ENCODE measurements at regions not wholly inside any gene's neighbourhood (a gene's known extent, or its start where the extent isn't known, plus 50 kb on each side); places are given as distances from the start of the nearest gene placed in this dataset.
A peak's percentile ranks its signal among the peaks of the same experiment; 100 is the strongest.

- H3K4me2 ChIP-seq (ENCODE audit: extremely low read depth, insufficient read depth, low read length), result no peak overlapping the region
- DNase-seq (ENCODE audit: low read depth in 2 of 2), result peak in 1 of 2 donors; percentile 75
- no peaks in the 10 kb centered on the region for H3K36me3 ChIP-seq (ENCODE audit: control insufficient read depth, insufficient read depth, low read length)
- TF ChIP-seq EZH2 (IDR thresholded peaks at IDR 0.05; ENCODE audit: low read length, missing control alignments), result no peak
- TF ChIP-seq, protein P1, sequence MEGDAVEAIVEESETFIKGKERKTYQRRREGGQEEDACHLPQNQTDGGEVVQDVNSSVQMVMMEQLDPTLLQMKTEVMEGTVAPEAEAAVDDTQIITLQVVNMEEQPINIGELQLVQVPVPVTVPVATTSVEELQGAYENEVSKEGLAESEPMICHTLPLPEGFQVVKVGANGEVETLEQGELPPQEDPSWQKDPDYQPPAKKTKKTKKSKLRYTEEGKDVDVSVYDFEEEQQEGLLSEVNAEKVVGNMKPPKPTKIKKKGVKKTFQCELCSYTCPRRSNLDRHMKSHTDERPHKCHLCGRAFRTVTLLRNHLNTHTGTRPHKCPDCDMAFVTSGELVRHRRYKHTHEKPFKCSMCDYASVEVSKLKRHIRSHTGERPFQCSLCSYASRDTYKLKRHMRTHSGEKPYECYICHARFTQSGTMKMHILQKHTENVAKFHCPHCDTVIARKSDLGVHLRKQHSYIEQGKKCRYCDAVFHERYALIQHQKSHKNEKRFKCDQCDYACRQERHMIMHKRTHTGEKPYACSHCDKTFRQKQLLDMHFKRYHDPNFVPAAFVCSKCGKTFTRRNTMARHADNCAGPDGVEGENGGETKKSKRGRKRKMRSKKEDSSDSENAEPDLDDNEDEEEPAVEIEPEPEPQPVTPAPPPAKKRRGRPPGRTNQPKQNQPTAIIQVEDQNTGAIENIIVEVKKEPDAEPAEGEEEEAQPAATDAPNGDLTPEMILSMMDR (conservative IDR thresholded peaks at IDR 0.05 in 1 of 2, IDR thresholded peaks at IDR 0.05 in 1 of 2; ENCODE audit: low read depth in 1 of 2, low read length in 2 of 2), result no peak
- no peaks in the 10 kb centered on the region for H3K4me1 ChIP-seq (ENCODE audit: control insufficient read depth, extremely low read depth, insufficient read depth, low read length)
- no peaks in the 10 kb centered on the region for H4K20me1 ChIP-seq (ENCODE audit: control insufficient read depth, extremely low read depth, insufficient read depth, low read length)
- H3K9me3 ChIP-seq (ENCODE audit: control insufficient read depth, insufficient read depth, low read depth, low read length), result no peaks in the 10 kb centered on the region
- no peak overlapping the region for H3K4me3 ChIP-seq (replicated peaks in 1 of 4; ENCODE audit: control extremely low read depth in 1 of 4, insufficient read depth in 1 of 4, low read depth in 3 of 4, low read length in 4 of 4)
- H3K9ac ChIP-seq (ENCODE audit: insufficient read depth, low read length), result no peak overlapping the region
- H3K27me3 ChIP-seq (ENCODE audit: control insufficient read depth, insufficient read depth, low read length), result no peaks in the 10 kb centered on the region
- no peaks in the 10 kb centered on the region for H3K79me2 ChIP-seq (ENCODE audit: control insufficient read depth, insufficient read depth, low read length)
- H3K27ac ChIP-seq (ENCODE audit: insufficient read depth, low read length), result no peak overlapping the region
- H2AFZ ChIP-seq (ENCODE audit: low read length), result no peak overlapping the region
Measured at GRCh38 chr15:27694506-27695087, 404.5 kb downstream of the OCA2 start.

GRCh38 chr15:27693280-27693679 is 405.8 kb downstream of the OCA2 start:
- TF ChIP-seq EZH2 (IDR thresholded peaks at IDR 0.05; ENCODE audit: low read length, missing control alignments), result no peak
- TF ChIP-seq, protein P1 (conservative IDR thresholded peaks at IDR 0.05 in 1 of 2, IDR thresholded peaks at IDR 0.05 in 1 of 2; ENCODE audit: low read depth in 1 of 2, low read length in 2 of 2), result no peak
- no peak for DNase-seq (ENCODE audit: low read depth in 2 of 2)
- H3K79me2 ChIP-seq (ENCODE audit: control insufficient read depth, insufficient read depth, low read length), result no peaks in the 10 kb centered on the region
- no peaks in the 10 kb centered on the region for H3K9me3 ChIP-seq (ENCODE audit: control insufficient read depth, insufficient read depth, low read depth, low read length)
- H3K4me1 ChIP-seq (ENCODE audit: control insufficient read depth, extremely low read depth, insufficient read depth, low read length), result no peaks in the 10 kb centered on the region
- H3K4me3 ChIP-seq (replicated peaks in 1 of 4; ENCODE audit: control extremely low read depth in 1 of 4, insufficient read depth in 1 of 4, low read depth in 3 of 4, low read length in 4 of 4), result no peak overlapping the region
- H3K27ac ChIP-seq (ENCODE audit: insufficient read depth, low read length), result no peak overlapping the region
- H3K36me3 ChIP-seq (ENCODE audit: control insufficient read depth, insufficient read depth, low read length), result no peaks in the 10 kb centered on the region
- no peaks in the 10 kb centered on the region for H3K27me3 ChIP-seq (ENCODE audit: control insufficient read depth, insufficient read depth, low read length)
- no peaks in the 10 kb centered on the region for H4K20me1 ChIP-seq (ENCODE audit: control insufficient read depth, extremely low read depth, insufficient read depth, low read length)
- no peak overlapping the region for H3K9ac ChIP-seq (ENCODE audit: insufficient read depth, low read length)
- H2AFZ ChIP-seq (ENCODE audit: low read length), result no peak overlapping the region
- H3K4me2 ChIP-seq (ENCODE audit: extremely low read depth, insufficient read depth, low read length), result no peak overlapping the region

DNA sequence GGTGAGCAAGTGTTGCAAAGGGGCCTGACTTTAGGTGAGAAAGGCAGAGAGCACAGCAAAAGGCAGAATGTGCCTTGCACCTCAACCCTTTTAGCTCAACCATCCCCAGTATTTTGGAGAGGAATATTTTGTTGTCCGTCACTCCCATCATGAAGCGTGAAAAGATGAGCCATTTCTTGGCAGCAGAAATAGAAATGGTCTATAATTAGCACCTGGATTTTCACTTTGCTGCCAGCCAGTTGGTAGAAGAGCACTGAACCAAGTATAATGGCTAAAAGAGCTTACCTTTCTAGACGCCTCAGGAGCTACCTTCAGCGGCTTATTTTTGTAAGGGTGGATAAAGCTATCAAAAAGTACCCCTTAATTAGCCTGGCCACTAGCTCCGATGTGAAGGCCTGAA is 406.7 kb downstream of the OCA2 start:
- no peak overlapping the region for H3K4me2 ChIP-seq (ENCODE audit: extremely low read depth, insufficient read depth, low read length)
- H3K4me1 ChIP-seq (ENCODE audit: control insufficient read depth, extremely low read depth, insufficient read depth, low read length), result no peaks in the 10 kb centered on the region
- no peak overlapping the region for H3K27ac ChIP-seq (ENCODE audit: insufficient read depth, low read length)
- no peaks in the 10 kb centered on the region for H4K20me1 ChIP-seq (ENCODE audit: control insufficient read depth, extremely low read depth, insufficient read depth, low read length)
- TF ChIP-seq, protein P1 (conservative IDR thresholded peaks at IDR 0.05 in 1 of 2, IDR thresholded peaks at IDR 0.05 in 1 of 2; ENCODE audit: low read depth in 1 of 2, low read length in 2 of 2), result no peak
- TF ChIP-seq EZH2 (IDR thresholded peaks at IDR 0.05; ENCODE audit: low read length, missing control alignments), result no peak
- no peaks in the 10 kb centered on the region for H3K79me2 ChIP-seq (ENCODE audit: control insufficient read depth, insufficient read depth, low read length)
- no peak overlapping the region for H2AFZ ChIP-seq (ENCODE audit: low read length)
- H3K27me3 ChIP-seq (ENCODE audit: control insufficient read depth, insufficient read depth, low read length), result no peaks in the 10 kb centered on the region
- DNase-seq (ENCODE audit: low read depth in 2 of 2), result no peak
- no peaks in the 10 kb centered on the region for H3K9me3 ChIP-seq (ENCODE audit: control insufficient read depth, insufficient read depth, low read depth, low read length)
- no peak overlapping the region for H3K4me3 ChIP-seq (replicated peaks in 1 of 4; ENCODE audit: control extremely low read depth in 1 of 4, insufficient read depth in 1 of 4, low read depth in 3 of 4, low read length in 4 of 4)
- no peak overlapping the region for H3K9ac ChIP-seq (ENCODE audit: insufficient read depth, low read length)
- H3K36me3 ChIP-seq (ENCODE audit: control insufficient read depth, insufficient read depth, low read length), result no peaks in the 10 kb centered on the region

Measured in fibroblast of lung (primary cell).